ENCODE measurements at regions not wholly inside any gene's neighbourhood (a gene's known extent, or its start where the extent isn't known, plus 50 kb on each side); places are given as distances from the start of the nearest gene placed in this dataset.
"Not testable (repeated sequence)": the region's sequence is repeated elsewhere in the genome, so short reads cannot be mapped to it uniquely, and the experiment has no call there.

GRCh38 chr11:23859087-23859486, 637.8 kb upstream of the LUZP2 start:
- no peak for DNase-seq (ENCODE audit: low read depth, low spot score)

DNA sequence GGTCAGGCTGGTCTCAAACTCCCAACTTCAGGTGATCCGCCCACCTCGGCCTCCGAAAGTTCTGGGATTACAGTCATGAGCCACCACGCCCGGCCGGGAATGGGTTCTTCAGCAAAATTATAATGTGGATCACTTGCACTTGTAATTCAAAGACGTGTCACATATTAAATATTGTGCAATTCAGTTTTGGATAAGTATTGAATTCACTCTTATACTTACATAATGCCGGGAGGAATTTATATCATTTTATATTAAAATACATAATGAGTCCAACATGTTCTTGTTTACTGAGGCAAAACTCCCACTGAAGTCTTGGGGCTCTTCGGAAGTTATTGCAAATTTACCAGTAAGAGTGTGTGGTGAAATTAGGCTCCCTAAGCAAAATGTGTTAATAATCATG, 635.2 kb upstream of the LUZP2 start:
- DNase-seq (ENCODE audit: low read depth, low spot score), result no peak

- DNase-seq (ENCODE audit: low read depth, low spot score), result no peak
Observed at GRCh38 chr11:23865341-23865975, 631.4 kb upstream of the LUZP2 start.

- no peak for DNase-seq (ENCODE audit: low read depth, low spot score)
Observed at GRCh38 chr11:23866641-23867040, 630.2 kb upstream of the LUZP2 start.

DNA sequence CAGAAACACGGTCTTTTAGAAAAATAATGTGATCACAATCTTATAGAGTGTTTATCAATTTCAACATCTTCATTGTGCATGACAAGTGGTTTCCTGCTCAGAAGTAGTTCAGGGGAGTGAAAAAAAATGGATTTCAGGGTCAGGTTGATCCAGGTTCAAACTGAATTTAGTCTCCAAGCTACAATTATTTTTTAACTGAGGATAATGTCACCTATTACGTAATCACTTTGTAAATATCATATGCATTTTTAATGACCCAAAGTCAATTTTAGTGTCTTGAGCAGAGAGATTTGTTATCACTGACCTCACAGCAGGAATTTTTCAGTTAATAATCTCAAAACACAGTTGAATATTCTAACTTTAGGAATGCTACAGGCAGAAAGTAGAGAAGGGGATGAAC, 627.2 kb upstream of the LUZP2 start:
- DNase-seq (ENCODE audit: low read depth, low spot score), result no peak

DNA sequence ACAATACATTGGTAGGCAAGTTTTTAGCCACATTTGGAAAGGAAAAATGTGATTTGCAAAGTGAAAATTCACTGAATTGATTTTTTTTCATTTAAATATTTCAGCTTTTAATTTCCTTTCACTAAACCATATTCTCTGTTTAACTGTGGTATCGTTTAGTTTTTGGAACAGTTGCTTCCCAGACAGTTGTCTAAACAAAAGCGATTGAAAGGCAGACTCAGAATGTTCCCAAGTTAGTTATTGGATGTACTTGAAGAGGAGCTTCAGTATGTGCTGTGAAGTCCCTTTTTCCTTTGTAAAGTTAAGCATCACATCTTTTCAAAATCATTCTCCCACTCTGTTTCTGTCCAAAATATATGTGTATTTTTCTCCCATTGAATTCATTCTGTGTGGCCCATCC, 623.4 kb upstream of the LUZP2 start:
- no peak for DNase-seq (ENCODE audit: low read depth, low spot score)

- DNase-seq (ENCODE audit: low read depth, low spot score), result no peak
Observed at GRCh38 chr11:23875176-23875850, 621.5 kb upstream of the LUZP2 start.

GRCh38 chr11:23883426-23884048, 613.3 kb upstream of the LUZP2 start:
- DNase-seq (ENCODE audit: low read depth, low spot score), result not testable (repeated sequence)

GRCh38 chr11:23884341-23884740, 612.5 kb upstream of the LUZP2 start:
- no peak for DNase-seq (ENCODE audit: low read depth, low spot score)

DNA sequence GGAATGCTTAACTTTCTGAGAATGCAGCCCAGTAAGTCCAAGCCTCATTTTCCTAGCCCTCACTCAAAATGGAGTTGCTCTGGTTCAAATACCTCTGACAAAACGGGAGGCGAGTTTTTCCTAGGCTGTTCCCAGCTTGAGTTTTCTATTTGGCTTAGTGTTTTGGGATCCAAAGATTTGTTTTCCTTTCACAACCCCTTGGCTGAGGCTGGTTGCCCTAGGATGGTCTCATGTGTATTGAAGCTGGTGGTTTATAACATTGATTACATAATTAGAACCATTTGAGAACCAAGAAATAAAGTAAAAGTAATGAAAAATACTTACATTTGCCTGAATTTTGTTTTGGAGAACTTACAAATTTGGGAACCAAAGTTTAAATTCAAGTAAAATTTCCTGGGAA, 611.1 kb upstream of the LUZP2 start:
- no peak for DNase-seq (ENCODE audit: low read depth, low spot score)

GRCh38 chr11:23887122-23887521, 609.7 kb upstream of the LUZP2 start:
- DNase-seq (ENCODE audit: low read depth, low spot score), result not testable (repeated sequence)

- DNase-seq (ENCODE audit: low read depth, low spot score), result no peak
Observed at GRCh38 chr11:23893126-23893525, 603.7 kb upstream of the LUZP2 start.

DNA sequence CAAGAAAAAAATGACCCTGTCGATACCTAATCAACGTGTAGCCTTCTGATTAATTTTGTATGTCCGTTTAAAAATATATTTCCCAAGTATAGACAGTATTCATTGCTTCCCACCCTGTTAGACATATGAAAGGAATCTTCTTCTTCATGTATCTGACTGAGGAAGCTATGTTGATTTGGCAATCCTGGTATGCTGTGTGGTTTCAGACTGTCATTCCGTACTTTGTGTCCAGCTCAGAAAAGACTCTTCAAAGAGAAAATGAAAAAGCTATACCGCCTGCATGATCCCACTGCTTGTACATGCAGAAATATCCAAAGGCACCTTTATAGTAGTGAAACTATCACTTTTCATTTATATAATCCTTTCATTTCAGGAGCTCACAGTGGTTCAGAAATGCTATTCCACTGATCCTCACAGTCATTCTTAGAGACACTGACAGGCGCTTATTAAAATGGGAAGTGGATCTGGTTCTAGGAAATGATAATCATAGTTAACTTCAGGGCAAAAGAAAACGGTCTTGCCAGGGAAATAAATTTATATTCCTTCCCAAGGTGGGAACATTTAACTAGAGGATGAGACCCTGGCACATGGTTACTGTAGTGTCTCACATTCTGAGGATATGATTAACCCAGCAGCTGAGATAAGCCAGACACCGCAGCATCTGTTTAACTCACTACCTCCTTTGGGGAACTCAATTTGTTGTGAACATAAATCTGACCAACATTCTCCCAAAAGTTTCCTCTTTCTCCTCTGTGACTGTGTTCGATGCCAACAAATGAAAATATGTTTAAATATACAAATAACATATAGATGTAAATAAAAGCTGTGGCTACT, 599.2 kb upstream of the LUZP2 start:
- DNase-seq (ENCODE audit: low read depth, low spot score), result no peak

DNA sequence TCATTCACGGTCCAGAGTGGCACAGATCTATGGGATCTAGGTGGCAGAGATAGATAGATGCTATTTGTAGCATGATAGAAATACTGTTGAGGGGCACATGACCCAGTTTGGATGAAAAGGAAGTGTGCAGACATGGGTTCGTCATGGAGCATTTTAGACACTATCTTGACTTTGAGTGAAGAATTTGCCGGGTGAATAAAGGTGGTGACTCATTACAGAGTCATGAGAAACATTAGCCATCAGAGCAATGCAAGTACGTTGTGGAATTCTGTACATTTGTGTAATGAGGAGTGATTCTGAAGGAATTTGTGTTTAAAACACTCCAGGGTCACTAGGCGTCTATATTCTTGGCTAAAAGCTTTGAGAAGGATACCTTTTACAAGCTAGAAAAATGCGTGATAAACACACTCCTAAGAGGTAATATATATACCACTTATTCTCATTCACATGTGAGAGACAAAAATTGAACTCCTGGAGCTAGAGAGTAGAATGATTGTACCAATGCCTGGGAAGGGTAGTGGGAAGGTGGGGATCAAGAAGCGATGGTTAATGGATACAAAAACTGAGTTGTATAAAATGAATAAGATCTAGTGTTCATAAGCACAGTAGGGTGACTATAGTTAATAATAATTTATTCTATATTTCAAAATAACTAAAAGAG, 593.7 kb upstream of the LUZP2 start:
- no peak for DNase-seq (ENCODE audit: low read depth, low spot score)

GRCh38 chr11:23919455-23919854, 577.4 kb upstream of the LUZP2 start:
- no peak for DNase-seq (ENCODE audit: low read depth, low spot score)

DNA sequence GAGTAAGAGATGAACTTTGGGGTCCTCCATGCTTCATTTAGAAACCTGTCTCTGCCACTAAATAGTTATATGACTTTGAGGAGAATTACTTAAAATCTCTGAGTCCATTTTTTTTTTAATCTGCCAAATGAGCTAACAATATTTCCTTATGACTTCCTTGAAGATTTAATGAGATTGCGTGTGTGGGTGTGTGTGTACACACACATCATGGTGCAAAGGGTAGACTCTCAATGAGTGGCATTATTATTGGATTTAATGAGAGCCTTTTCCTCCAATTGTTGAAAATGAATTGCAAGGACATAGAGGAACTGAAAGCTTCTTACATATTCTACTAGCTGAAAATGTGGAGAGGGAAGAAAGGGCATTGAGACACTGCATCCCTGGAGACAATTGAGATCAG, 573.5 kb upstream of the LUZP2 start:
- DNase-seq (ENCODE audit: low read depth, low spot score), result no peak

DNA sequence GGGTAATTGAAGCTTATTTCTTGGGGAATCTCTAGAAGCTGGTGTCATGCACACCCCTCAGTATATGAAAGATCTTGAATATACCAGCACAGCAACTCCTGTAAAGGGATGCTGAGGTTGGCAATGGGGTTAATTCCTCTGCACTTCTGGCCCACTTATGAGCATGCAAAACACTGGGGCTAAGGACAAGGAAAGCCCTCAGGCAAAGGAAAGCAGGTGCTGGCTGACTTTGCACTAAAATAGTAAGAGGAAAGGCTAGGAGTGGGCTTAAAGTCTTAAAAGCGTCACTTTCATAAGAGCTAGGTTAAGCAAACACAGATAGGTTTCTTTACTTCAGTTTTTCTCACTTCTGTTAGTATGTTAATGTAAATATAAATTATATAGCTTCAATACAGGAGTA, 572.6 kb upstream of the LUZP2 start:
- no peak for DNase-seq (ENCODE audit: low read depth, low spot score)

- DNase-seq (ENCODE audit: low read depth, low spot score), result no peak
Observed at GRCh38 chr11:23931443-23931842, 565.4 kb upstream of the LUZP2 start.

DNA sequence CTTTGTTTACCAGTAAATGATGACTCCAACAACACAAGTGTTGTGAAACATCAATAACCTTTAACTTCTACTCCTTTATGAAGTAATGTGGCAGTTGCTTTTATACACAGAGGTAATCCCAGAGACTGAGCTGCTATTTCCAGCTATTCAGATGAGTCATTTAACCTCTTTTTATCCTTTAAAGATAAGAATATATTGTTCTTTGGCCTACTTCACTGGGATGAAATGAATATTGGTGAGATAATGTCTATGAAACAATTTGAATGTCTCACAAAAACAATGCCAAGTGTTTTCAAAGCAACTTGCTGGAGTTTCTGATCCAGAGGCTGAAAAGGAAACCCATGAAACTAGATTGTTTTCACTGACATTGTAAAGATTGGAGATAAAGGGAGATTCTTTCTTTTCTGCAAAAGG, 564.4 kb upstream of the LUZP2 start:
- no peak for DNase-seq (ENCODE audit: low read depth, low spot score)

GRCh38 chr11:23933721-23934120, 563.1 kb upstream of the LUZP2 start:
- no peak for DNase-seq (ENCODE audit: low read depth, low spot score)

- DNase-seq (ENCODE audit: low read depth, low spot score), result not testable (repeated sequence)
Observed at GRCh38 chr11:23934671-23935270, 562.1 kb upstream of the LUZP2 start.
